ENCODE measurements at regions not wholly inside any gene's neighbourhood (a gene's known extent, or its start where the extent isn't known, plus 50 kb on each side); places are given as distances from the start of the nearest gene placed in this dataset.

- no peak for TF ChIP-seq CTCF (IDR thresholded peaks at IDR 0.05; ENCODE audit: insufficient read depth, low read length, missing control alignments)
- ChIA-PET CTCF (no interaction called here), POLR2A (no interaction called here)
- no peak overlapping the region for H3K4me3 ChIP-seq (ENCODE audit: low read depth, low read length)
- DNase-seq (ENCODE audit: low read depth, low spot score): no peak
These were observed 80.4 kb upstream of the TMEM158 start for GRCh38 chr3:45306406-45307008.

- CTCF ChIA-PET: no interaction called here
- DNase-seq (ENCODE audit: low read depth, low spot score): no peak
- POLR2A ChIA-PET: no interaction called here
- no peak overlapping the region for H3K4me3 ChIP-seq (ENCODE audit: low read depth, low read length)
- no peak for TF ChIP-seq CTCF (IDR thresholded peaks at IDR 0.05; ENCODE audit: insufficient read depth, low read length, missing control alignments)
These were observed 78.5 kb upstream of the LARS2 start for GRCh38 chr3:45309876-45310275.

GRCh38 chr3:45311327-45311726 is 77.0 kb upstream of the LARS2 start:
- CTCF ChIA-PET: no interaction called here
- DNase-seq (ENCODE audit: low read depth, low spot score): no peak
- TF ChIP-seq CTCF (IDR thresholded peaks at IDR 0.05; ENCODE audit: insufficient read depth, low read length, missing control alignments): no peak
- no peak overlapping the region for H3K4me3 ChIP-seq (ENCODE audit: low read depth, low read length)
- POLR2A ChIA-PET: no interaction called here

DNA sequence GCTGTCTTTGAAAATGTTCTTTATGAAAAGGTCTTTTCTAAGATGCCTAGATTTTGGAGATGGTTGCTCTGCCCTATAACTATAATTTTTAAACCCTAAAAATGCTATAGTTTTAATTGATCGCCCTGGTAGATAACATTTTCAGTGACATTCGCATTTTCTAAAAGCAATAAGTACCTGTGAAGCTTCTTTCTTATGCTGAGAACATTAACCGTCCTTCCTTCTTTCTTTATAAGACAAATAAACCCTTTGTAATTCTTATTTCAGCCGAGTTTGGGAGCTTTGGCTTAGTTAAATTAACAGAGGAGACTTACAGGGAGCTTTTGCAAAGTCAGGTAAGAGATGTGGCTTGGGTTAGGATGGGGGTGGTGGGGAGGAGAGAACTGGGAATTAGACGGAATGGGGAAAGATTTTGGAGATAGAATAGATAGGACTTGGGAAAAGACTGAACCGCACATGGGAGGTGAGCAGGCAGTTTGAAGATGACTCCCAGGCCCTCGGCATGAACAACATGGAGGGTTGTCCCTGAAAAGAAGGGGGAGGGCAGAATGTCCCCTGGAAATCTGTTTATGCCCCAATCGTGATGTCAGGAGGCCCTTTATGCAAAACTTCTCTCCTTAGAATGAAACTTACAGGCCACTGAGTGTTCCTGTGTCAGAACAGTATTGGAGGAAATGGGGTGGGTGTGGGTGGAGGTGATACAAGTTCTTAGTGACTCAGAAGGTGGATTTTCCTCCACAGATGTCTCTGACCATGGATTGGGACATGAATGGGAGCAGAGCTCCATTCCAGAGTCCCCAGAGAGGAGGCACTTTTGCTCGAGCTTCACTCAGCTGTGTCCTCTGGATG is 76.2 kb upstream of the LARS2 start:
- H3K4me3 ChIP-seq (ENCODE audit: low read depth, low read length): no peak overlapping the region
- no peak for DNase-seq (ENCODE audit: low read depth, low spot score)
- no peak for TF ChIP-seq CTCF (IDR thresholded peaks at IDR 0.05; ENCODE audit: insufficient read depth, low read length, missing control alignments)
- ChIA-PET CTCF (interaction anchor here (1.2 kb wide), 1 partner anchor 272 kb away, joined by 3 read pairs; no protein-coding TSS in a partner anchor), POLR2A (no interaction called here)

GRCh38 chr3:45312836-45313493 is 75.4 kb upstream of the LARS2 start:
- POLR2A ChIA-PET: no interaction called here
- no peak overlapping the region for H3K4me3 ChIP-seq (ENCODE audit: low read depth, low read length)
- CTCF ChIA-PET: interaction anchor here (1.2 kb wide), 1 partner anchor 273 kb away, joined by 3 read pairs; no protein-coding TSS in a partner anchor
- DNase-seq (ENCODE audit: low read depth, low spot score): no peak
- no peak for TF ChIP-seq CTCF (IDR thresholded peaks at IDR 0.05; ENCODE audit: insufficient read depth, low read length, missing control alignments)

DNA sequence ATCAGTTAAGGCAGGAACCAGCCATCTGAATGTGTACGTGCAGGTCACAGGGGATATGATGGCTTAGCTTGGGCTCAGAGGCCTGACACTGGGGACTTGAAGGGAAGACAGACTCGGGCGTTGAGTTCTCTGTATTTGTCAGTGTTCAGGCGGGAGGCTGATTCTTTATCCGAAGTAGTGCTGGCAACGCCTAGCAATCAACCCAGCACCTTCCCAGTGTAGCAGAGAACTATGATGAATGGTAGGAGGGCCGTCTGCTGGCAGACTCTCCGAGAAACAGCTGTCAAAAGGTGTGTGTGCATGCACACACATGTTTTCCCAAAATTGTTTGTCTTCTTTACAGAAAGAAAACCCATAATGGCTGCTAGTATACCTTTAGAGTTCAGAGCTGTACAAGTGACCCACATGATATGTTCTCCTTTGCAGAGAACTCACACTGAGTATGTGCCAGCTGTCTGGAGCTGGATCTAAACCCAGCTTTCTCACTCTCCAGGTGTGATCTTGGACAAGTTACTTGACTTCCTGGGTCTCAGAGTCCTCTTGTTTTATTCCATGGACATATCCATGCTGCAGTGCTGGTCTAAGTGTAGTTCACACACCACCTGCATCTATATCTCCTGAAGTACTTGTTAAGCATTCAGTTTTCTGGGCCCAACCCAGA is 74.5 kb upstream of the LARS2 start:
- no peak for TF ChIP-seq CTCF (IDR thresholded peaks at IDR 0.05; ENCODE audit: insufficient read depth, low read length, missing control alignments)
- CTCF ChIA-PET: no interaction called here
- DNase-seq (ENCODE audit: low read depth, low spot score): no peak
- no peak overlapping the region for H3K4me3 ChIP-seq (ENCODE audit: low read depth, low read length)
- POLR2A ChIA-PET: no interaction called here
